ENCODE measurements at regions not wholly inside any gene's neighbourhood (a gene's known extent, or its start where the extent isn't known, plus 50 kb on each side); places are given as distances from the start of the nearest gene placed in this dataset.
"Not testable (repeated sequence)": the region's sequence is repeated elsewhere in the genome, so short reads cannot be mapped to it uniquely, and the experiment has no call there.

DNA sequence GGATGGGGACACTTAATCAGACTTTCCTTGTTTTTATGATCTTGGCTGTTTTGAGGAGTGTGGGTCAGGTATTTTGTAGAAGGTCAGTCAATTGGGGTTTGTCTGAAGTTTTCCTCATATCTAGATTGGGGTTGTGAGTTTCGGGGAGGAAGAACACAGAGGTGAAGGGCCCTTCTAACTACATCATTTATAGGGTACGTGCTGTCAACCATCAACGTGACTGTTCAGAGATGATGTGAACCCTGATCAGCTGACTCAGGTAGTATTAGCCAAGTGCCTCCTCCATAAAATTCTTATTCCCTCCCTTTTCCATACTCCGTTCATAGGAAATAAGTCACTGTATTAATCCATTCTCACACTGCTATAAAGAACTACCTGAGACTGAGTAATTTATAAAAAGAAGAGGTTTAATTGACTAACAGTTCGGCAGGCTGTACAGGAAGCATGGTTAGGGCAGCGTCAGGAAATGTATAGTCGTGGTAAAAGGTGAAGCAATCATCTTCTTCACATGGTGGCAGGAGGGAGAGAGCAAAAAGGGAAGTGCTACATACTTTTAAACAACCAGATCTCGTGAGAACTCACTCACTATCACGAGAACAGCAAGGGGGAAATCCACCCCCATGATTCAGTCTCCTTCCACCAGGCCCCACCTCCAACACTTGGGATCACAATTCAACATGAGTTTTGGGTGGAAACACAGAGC is 547.1 kb upstream of the LINC00305 start:
- peak; percentile 25 for DNase-seq

DNA sequence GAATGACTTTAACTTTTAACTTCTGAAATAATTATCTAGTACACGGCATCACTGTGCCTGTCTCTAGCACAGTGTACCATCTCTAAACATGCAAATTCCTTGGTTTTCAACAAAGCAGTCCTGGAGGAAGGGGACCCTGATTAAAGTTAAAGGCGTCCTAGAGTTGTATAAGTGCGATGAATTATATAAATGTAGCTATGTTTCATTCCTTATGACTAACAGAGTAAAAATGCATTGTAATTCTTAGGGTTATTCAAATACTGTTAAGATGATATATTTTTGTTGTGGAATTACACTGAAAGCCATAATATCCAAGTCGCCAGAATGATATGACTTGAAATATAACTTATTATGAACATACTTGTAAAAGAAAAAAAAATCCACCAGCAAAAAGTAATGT is 544.9 kb upstream of the LINC00305 start:
- DNase-seq: no peak

DNA sequence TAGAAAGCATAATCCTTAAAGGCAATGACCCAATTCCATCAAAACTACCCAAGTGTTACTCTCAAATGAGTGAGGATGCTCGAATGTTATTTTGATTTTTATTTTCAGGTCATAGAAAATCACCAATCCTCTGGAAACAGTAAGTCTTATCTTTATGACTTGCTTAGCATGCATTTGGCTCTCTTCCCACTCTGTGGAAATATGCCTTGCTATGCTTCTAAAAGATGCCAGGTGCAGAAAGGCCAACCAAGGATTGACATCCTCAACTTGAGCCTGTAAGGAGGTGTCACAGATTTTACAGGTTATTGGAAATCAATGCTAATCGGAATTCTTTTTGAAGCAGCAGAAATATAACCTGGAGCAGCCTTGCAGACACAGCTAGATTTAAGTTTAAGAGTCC is 543.9 kb upstream of the LINC00305 start:
- DNase-seq: peak; percentile 64

GRCh38 chr18:64679121-64679520 is 530.2 kb upstream of the LINC00305 start:
- no peak for DNase-seq

DNA sequence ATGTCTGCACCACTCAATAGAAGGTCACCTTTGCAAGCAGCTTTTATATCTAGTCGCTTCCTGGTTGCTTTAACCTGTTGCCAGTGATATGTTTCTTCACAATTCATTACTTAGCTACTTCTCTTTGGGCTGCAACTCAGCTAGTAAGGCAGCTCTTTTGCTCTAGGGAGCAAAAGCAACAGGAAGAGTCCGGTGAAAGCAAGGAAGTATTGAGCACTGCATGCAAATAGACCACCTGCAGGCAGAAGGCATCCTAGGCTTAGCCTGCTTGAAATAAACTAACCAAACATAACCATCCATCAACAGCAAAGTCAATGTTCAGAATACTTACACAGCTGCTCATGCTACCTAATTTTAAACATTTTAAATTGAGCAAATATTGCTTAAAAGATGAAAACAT is 529.2 kb upstream of the LINC00305 start:
- DNase-seq: no peak

GRCh38 chr18:64674694-64675093 is 525.8 kb upstream of the LINC00305 start:
- no peak for DNase-seq

DNA sequence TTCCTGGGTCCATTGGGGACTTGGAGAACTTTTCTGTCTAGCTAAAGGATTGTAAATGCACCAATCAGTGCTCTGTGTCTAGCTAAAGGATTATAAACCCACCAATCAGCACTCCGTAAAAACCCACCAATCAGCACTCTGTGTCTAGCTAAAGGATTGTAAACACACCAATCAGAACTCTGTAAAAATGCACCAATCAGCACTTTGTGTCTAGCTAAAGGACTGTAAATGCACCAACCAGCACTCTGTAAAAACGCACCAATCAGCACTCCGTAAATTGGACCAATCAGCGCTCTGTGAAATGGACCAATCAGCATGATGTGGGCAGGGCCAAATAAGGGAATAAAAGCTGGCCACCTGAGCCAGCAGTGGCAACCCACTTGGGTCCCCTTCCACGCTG is 522.4 kb upstream of the LINC00305 start:
- DNase-seq: not testable (repeated sequence)

DNA sequence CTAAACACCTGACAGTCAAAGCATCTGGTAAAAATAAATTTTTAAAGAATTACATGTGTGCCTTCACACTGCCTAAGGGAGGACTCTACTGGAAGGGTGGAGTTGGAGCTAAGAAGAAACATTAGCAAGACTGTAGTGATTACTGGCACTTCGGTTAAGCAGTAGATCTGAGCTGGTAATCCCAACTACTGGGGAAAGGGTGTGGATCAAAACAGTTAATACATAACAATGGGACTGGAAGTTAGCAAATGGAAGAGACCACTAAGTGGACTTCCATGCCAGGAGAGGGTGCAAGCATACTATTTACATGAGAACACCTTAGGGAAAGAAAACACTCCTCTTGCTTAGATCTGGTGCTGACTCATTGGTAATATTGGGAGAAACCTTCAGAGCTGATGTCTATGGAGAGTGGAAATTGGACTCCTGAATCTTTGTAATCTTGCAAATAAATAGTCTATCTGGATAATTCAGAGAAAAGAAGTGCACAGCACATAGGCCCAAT is 519.6 kb upstream of the LINC00305 start:
- DNase-seq: no peak

DNA sequence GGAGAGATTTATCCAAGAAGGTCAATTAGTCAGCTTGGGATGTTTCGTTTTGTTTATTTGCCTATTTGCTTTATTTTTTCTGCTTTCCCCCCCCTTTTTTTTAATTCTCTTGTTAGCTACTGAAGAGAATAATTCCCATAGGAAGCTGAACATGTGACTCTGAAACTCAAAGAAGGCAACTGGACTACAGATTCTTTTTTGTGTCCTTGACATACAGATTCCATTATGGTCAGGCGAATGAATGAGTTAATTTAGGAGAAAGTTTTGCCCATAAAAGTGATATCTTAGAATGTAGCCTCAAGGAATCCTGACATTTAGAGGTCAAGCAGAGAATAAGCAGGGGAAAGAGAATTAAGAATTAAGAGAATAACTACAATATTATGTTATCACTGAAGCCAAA is 514.2 kb upstream of the LINC00305 start:
- no peak for DNase-seq

DNA sequence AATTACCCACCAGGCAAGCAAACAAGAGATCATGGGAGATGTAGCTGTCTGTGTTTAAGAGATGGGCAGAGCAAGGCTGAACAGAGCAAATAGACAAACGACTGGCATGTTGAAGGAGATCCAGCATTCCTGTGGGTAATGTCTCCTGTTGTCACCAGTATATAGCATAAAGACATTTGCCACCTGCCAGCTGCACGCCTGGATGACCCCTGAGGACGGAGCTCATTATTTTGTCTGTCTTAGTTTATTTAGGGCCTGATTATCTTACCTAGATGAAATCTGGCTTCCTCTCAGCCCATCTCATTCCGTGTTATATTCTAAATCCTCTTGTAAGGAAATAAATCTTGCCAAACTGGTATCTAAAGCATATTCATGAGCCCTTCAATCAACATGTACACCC is 510.3 kb upstream of the LINC00305 start:
- no peak for DNase-seq

GRCh38 chr18:64653068-64653467 is 504.2 kb upstream of the LINC00305 start:
- no peak for DNase-seq

DNA sequence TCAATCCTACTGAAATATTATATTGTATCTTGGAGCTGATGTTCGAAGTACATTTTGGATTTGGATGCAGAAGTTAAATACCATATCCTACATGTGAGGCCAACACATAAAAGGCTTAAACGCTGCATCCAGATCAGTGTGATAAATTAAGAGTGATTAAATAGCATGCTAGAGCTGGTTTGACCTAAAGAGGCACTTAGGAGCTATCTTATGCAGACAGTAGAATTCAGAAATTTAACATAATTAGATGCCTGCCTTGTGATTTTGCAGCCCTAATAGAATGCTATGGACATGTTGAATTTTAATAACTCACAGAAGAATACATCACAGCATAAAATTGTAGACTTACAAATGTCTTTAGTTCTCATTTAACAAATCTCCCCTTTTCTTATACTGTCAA is 501.2 kb upstream of the LINC00305 start:
- DNase-seq: no peak

DNA sequence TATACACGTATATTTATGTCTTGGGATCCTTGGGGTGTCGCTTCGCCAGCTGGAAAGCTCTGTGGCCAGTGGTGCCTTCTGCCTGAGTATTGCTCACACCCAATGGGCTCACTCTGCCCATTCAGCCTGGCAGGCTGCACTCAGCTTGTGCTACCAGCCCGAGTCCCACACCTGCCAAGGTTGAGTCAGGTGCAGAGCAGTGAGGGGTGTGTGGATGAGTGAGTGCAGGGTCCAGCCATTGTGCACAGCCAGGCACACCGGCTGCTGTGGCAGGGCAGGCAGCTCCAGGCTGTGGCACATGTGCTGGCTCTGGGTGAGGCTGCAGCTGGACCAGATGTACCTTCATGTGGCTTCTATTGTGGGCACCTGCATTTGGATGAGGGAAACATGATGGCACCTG is 496.9 kb upstream of the LINC00305 start:
- no peak for DNase-seq

DNA sequence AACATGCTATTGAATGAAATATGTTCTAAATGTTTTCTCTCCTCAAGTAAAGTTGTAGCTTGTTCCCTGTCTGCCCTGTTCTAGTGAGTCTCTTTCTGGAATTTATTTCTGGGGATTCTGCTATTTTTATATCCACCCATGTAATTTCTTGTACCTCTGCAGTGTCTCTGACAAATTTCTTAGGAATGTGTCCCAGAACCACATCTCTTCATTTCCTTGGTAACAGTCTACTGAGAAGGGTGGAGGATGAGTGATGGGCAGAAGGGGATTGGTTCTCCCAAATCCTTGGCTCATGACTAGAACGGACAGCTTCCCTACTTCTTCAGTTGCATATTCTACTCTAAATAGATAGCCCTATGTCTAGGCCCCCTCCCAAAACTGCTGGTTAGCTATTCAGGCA is 490.6 kb upstream of the LINC00305 start:
- no peak for DNase-seq

DNA sequence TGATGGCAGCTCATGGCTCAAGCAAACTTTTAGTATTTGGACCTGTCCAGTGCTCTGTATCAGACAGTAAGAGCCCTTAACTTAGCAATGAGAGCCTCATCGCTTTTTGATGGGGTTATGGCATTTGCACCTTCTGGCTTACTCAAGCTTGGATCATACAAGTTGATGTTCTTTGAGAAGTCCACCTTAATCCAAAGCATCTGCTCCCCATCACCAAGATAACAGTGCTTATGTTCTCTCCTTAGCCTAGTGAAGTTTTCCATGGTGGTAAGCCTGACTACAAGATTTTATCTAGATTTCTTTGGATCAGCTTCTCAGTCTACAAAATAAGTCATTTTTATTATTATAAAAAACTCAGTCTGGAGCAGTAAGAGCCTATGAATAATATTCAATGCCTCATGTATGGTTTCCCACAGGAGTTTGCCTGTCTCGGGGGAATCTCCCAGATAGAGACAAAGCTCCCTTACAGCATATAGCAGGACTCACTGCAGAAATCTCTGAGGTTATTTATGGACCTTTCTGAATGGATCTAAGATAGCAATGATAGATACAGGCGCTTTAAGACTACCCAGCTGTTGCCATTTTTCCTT is 472.2 kb upstream of the LINC00305 start:
- no peak for DNase-seq

GRCh38 chr18:64618390-64618789 is 469.5 kb upstream of the LINC00305 start:
- no peak for DNase-seq

DNA sequence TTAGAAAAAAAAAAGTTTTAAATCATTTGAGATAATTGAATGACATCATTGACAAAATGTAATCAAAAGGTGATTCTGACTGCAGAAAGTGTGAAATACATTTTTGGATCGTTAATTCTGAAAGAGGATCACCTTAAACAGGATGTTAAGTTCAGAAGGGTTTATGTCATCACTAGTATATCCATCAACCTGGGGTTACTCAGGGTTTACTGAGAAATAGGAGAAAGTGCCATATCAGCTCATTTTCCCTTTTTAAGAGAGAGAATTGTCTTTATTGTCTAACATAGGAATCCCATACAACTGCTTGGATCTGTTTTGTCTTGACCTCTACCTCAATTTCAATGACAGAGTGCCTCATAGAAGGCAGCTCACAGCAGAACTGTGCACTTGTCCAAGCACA is 466.1 kb upstream of the LINC00305 start:
- no peak for DNase-seq

GRCh38 chr18:64614446-64614845 is 465.6 kb upstream of the LINC00305 start:
- no peak for DNase-seq

GRCh38 chr18:64592246-64592645 is 443.4 kb upstream of the LINC00305 start:
- DNase-seq: no peak

GRCh38 chr18:64589000-64589399 is 440.1 kb upstream of the LINC00305 start:
- peak; percentile 14 for DNase-seq

DNA sequence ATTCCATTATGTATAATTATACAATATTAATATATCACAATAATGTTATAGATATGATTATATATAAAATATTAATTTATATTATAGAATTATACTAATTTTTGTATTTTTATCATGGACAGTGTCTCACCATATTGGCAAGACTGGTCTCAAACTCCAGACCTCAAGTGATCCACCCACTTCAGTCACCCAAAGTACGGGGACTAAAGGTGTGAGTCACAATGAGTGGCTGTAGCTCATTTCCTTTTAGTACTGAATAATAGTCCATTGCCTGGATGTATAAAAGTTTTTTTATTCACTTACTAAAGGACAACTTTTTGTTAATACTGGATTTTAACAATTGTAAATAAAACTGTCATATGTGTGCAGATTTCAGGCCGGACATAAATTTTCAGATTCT is 417.6 kb upstream of the LINC00305 start:
- DNase-seq: no peak

DNA sequence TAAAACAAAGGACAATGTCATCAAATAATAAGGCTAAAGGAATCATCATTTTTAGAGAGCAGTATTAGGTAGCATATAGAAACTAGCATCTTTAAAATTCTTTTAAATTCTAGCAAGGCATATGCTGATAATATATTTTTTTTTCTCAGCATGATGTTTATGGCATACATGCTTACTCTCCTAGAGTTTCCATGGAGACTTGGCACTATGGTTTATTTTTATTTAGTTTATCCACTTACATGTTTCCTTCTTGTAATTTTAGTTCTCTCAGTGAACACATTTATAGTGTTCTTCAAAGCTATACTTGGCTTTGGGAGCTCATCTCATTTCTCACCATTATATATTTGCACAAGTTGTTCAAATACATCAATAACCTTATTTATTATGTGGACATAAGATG is 413.8 kb upstream of the LINC00305 start:
- no peak for DNase-seq

DNA sequence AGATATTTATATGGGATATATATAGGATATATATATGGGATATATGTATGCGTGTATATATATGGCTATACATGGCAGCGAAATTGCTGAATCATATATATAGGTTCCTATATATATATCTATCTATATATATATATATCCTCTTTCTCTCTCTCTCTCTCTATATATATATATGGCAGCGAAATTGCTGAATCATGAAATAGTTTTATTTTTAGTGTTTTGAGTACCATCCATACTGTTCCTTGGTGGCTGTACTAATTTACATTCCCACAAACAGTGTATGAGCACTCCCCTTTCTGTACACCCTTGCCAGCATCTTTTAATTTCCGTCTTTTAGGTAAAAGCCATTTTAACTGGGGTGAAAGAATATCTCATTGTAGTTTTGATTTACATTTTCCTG is 397.6 kb upstream of the LINC00305 start:
- DNase-seq: no peak

- DNase-seq: no peak
These were observed 391.0 kb upstream of the LINC00305 start for GRCh38 chr18:64539847-64540246.

GRCh38 chr18:64528646-64529045 is 379.8 kb upstream of the LINC00305 start:
- no peak for DNase-seq
